GM19043 (cell line): ENCODE measurements at regions not wholly inside any gene's neighbourhood (a gene's known extent, or its start where the extent isn't known, plus 50 kb on each side); places are given as distances from the start of the nearest gene placed in this dataset.
"Not testable (repeated sequence)": the region's sequence is repeated elsewhere in the genome, so short reads cannot be mapped to it uniquely, and the experiment has no call there.

Experiments
- ATAC-seq: cut with Tn5 transposase; IDR thresholded peaks from one replicate; pipeline ENCODE4 v1.9.1; 2021; ENCODE audit warnings: low read depth; ENCODE audit not compliant: unreplicated experiment

GRCh38 chr4:110424144-110424543, 51.8 kb upstream of the ENPEP start:
- ATAC-seq = no peak

- ATAC-seq = no peak
Observed at GRCh38 chr4:110418641-110419040, 57.3 kb upstream of the ENPEP start.

DNA sequence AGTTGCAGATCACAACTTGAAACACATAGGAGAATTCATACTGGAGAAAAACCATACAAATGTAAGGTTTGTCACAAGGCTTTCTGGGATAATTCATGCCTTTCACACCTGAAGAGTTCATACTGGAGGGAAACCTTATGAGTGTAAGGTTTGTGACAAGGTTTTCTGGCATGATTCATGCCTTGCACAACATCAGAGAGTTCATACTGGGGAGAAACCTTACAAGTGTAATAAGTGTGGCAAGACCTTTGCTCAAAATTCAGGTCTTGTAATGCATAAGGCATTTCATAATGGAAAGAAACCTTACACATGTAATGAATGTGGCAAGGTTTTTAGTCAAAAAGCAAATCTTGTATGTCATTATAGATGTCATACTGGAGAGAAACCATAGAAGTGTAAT, 58.8 kb upstream of the ENPEP start:
- ATAC-seq = no peak

GRCh38 chr4:110415478-110415877, 60.5 kb upstream of the ENPEP start:
- no peak for ATAC-seq

GRCh38 chr4:110415041-110415440, 60.9 kb upstream of the ENPEP start:
- no peak for ATAC-seq

DNA sequence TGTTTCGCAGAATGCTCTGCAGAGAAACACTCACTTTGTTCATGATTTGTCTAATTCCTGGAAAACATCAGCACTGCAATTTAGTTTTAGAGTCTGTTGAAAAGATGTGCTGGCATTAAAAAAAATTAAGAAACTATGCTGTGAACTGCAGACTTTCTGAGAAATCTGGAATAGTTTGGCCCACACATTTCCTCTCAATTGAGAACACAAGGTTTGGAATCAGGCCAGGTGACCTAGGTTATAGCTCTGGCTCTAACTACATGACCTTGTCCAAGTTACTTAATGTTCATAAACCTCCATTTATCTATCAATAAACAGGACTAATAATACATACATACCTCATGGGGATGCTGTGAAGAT, 61.4 kb upstream of the ENPEP start:
- ATAC-seq = no peak

- not testable (repeated sequence) for ATAC-seq
Observed at GRCh38 chr4:110413807-110414560, 62.0 kb upstream of the ENPEP start.

DNA sequence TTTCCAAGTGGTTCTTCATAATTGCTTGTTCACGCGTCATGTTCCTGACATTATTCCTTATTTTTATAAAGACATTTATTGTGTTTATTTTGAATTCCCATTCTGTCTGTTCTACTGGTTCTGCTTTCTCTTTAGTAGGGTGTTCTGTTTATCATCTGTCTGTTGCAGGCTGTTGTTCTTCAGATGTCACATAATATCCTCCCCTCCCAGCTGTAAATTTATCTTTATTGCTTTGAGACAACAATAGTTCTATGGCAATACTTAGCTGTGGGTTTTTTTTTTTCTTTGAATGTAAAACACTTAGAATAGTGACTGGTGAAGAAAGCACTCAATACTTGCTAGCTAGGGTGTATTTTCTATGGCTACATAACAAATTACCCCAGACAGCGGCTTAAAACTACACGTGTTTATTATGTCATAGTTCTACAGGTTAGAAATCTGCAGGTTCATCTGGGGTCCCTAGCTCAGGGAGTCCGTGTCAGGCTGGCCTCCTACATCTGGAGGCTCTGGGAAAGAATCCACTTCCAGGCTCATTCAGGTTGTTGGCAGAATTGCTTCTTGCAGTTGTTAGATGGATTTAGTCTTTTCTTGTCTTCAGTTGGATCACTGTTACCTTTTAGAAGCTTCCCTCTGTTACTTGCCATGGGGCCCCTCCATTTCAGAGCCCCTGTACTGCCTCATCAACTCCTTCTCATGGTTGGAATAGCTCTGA, 63.4 kb upstream of the ENPEP start:
- no peak for ATAC-seq

DNA sequence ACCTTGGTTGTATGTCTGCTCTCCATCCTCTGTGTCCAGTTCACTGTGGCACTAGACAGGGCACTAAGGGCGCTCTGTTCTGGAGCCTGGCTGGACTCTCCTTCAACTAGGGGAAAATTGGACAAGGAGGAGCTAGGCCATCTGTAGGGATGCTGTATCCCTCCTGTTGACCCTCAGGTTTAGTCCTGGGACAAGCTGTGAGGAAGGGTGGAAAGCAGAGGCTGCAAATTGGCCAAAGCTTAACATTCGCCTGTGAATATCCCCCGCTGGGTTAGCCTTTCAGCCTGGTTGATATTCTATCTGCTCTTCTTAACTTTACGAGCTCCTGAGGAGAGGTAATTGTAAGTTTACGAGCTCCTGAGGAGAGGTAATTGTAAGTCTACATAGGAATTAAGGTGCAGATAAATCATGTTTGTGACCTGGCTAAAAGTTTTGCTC, 64.4 kb upstream of the ENPEP start:
- no peak for ATAC-seq

DNA sequence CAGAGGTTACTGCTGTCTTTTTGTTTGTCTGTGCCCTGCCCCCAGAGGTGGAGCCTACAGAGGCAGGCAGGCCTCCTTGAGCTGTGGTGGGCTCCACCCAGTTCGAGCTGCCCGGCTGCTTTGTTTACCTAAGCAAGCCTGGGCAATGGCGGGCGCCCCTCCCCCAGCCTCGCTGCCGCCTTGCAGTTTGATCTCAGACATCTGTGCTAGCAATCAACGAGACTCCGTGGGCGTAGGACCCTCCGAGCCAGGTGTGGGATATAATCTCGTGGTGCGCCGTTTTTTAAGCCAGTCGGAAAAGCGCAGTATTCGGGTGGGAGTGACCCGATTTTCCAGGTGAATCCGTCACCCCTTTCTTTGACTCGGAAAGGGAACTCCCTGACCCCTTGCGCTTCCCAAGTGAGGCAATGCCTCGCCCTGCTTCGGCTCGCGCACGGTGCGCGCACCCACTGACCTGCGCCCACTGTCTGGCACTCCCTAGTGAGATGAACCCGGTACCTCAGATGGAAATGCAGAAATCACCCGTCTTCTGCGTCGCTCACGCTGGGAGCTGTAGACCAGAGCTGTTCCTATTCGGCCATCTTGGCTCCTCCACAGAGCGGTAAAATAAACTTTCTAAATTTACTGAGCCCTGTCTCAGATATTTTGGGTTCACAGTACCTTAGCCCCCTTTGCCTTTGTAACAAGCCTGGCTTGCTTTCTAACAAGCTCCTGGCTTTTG, 64.9 kb upstream of the ENPEP start:
- not testable (repeated sequence) for ATAC-seq

GRCh38 chr4:110400086-110400485, 75.9 kb upstream of the ENPEP start:
- ATAC-seq = no peak

DNA sequence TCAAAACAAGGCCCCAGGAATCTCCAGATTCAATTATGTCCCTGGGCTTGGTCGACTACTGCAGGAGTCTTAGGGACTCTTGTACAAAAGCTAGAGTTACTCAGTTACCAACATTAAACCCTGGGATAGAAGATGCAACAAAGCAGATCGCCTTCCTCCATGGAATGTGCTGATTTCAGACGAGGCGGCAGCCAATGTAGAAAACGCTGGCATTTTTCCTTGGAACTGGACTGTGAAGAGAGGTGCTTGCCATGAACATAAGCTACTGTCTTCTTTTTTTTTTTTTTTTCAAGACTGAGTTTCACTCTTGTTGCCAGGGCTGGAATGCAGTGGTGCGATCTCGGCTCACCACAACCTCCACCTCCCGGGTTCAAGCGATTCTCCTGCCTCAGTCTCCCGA, 76.9 kb upstream of the ENPEP start:
- not testable (repeated sequence) for ATAC-seq

GRCh38 chr4:110396963-110397362, 79.0 kb upstream of the ENPEP start:
- ATAC-seq = no peak

DNA sequence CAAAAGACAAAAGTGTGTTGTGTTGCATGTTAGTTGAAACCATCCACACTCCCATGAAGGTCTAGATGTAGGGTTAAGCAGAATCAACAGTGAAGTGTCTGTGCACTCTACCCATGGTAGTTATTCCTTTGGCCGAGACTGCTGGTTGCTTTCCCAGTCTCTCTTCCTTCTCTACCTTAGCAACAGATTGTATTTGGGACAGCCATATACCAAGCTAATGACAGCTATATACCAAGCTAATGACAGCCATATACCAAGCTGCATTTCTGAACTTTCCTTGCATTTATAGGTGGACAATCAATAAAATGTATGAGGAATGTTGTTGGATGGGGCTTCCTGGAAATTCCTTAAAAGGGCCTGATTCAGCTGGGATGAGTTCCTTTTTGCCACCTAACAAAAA, 80.5 kb upstream of the ENPEP start:
- no peak for ATAC-seq

- ATAC-seq = no peak
Observed at GRCh38 chr4:110394871-110395270, 81.1 kb upstream of the ENPEP start.

- ATAC-seq = no peak
Observed at GRCh38 chr4:110381784-110382183, 94.2 kb upstream of the ENPEP start.

GRCh38 chr4:110372485-110372884, 103.5 kb upstream of the ENPEP start:
- no peak for ATAC-seq

GRCh38 chr4:110371016-110371770, 104.8 kb upstream of the ENPEP start:
- ATAC-seq = no peak

DNA sequence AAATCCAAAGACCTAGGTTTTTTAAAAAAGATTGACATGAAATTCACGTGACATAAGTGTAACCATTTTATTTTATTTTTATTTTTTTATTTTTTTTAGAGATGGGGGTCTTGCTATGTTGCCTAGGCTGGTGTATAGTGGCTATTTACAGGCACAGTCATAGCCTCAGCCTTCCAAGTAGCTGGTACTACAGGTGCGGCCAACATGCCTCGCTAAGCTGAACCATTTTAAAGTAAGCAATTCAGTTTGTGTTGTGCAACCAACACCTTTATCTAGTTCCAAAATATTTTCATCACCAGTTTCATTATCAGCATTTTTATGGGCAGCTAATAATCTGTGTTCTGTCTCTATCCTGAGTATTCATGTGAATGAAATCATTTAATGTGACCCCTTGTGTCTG, 107.5 kb upstream of the ENPEP start:
- no peak for ATAC-seq

GRCh38 chr4:110367156-110367555, 108.8 kb upstream of the ENPEP start:
- ATAC-seq = no peak

- no peak for ATAC-seq
Observed at GRCh38 chr4:110365761-110366160, 110.2 kb upstream of the ENPEP start.
